Sciatic nerve (tissue), 2 donors: ENCODE measurements at regions not wholly inside any gene's neighbourhood (a gene's known extent, or its start where the extent isn't known, plus 50 kb on each side); places are given as distances from the start of the nearest gene placed in this dataset.
"Not testable (repeated sequence)": the region's sequence is repeated elsewhere in the genome, so short reads cannot be mapped to it uniquely, and the experiment has no call there.

ENCODE experiments used
- ATAC-seq: fragments of 200-7000 bp; cut with Tn5 transposase; one replicate; pipeline ENCODE4 v1.9.1; 2020; ENCODE audit warnings: mild to moderate bottlenecking, moderate library complexity
- DNase-seq: peaks from one replicate; pipeline ENCODE4 v3.0.0-alpha.2; 2020; ENCODE audit warnings: low spot score
- intact Hi-C: fragments of 100-400 bp; cut with DNase I; formaldehyde crosslinking; loops from one replicate; pipeline ENCODE4 v1.14.2; 2022
- donor health status: DM: no; HTN: no; CAD: no.
- donor health status: DM: no; HTN: no; CAD: no.

DNA sequence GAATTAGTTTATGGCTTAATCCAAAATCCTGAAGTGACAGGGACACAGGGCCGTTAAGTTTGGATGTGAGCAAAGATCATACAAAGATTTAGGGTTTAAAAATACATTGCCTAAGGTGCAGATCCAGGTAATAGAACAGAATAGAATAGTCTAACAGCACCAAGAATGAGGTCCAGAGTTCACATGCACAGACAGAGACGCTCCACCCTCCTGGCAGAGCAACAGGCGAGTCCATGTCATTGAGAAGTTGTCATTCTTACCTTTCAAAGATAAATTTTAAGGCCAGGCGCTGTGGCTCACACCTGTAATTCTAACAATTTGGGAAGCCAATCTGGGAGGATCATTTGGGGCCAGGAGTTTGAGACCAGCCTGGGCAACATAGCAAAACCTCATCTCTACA lies 209.1 kb upstream of the AUTS2 start:
- DNase-seq (no peak), ATAC-seq (no peak)
- intact Hi-C loops = no loop called here

DNA sequence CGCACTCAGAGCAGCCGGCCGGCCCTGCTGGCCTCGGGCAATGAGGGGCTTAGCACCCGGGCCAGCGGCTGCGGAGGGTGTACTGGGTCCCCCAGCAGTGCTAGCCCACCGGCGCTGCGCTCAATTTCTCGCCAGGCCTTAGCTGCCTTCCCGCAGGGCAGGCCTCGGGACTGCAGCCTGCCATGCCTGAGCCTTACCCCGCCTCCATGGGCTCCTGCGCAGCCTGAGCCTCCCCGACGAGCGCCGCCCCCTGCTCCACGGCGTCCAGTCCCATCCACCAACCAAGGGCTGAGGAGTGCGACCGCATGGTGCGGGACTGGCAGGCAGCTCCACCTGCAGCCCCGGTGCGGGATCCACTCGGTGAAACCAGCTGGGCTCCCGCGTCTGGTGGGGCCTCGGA lies 204.4 kb upstream of the AUTS2 start:
- ATAC-seq, DNase-seq: not testable (repeated sequence)

DNA sequence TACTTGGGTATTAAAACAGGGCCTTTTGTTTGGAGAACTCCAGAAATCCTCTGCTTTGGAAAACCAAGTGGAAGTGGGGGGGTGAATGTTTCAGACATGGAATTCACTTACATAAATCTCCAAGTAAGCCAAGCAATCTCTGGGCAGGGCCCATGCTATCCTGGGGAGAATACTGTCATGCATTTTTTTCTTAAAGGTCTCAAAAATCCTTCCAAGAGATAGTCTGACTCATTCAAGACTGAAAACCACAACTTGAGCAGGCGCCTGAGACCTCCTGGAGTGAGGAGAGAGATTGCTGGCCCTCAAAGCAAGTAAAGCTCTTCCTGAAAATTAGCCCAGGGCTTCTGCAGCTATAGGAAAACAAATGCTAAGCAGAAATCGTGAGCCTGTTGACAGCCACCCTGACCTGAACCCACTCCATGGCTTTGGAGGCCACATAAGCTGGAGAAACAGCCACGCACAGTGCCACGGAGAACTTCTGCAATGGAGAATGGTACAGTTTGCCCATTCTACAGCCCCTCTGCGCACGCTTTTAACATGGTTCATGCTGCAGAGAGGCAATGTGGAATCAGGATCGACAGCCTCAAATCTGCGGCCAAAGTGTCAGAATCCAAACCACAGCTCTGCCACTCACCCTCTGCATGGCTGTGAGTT lies 203.1 kb upstream of the AUTS2 start:
- intact Hi-C loops = no loop called here
- peak; percentile 93 for ATAC-seq
- DNase-seq = peak; percentile 60

More for the DNA sequence above, 204.4 kb upstream of the AUTS2 start:
- intact Hi-C loops = not testable (repeated sequence)

DNA sequence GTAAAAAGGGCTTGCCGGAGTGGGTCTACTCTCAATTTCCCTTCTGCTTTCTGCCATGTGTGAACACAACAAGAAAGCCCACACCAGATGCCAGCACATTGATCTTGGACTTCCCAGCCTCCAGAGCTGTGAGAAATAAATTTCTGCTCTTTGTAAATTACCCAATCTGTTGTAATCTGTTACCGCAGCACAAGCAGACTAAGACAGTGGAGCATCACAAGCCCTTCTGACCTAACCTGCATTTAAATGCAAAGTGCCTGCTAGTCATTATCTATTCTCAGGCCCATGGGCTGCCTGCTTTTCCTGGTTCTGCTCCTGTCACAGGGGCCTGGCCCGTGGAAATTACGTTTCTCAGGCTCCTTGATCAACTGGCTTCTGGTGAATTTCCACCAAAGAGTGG lies 199.3 kb upstream of the AUTS2 start:
- no peak for DNase-seq
- no peak for ATAC-seq
- intact Hi-C loops = no loop called here

DNA sequence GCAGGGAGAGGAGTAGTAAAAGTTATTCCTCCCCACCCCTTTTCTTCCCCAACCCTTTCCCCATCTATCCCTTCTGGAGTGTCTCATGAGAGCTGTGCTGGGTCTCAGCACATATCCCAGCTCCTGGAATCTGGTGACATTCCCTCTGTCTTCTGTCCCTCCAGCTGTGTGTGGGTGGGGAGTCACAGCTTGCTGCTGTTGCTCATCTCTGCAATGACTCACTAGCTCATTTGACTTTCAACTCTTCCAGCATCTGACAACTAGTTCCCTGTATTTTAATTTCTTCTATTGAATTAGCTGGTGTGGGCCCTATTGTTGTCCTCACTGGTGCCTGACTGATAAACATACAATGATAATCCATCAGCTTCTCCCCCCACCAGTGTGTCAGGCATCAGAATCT lies 198.9 kb upstream of the AUTS2 start:
- DNase-seq (no peak), ATAC-seq (no peak)
- intact Hi-C loops = no loop called here

DNA sequence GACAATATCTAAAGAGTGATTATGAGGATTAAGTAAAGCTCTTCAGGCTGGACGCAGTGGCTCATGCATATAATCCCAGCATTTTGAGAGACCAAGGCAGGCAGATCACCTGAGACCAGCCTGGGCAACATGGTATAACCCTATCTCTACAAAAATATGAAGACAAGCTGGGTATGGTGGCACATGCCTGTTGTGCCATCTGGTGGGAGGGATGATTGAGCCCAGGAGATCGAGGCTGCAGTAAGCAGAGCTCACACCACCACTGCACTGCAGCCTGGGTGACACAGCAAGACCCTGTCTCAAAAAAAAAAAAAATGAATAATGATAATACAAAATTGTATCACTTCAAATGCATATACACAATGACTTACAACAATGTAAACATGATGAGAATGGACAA lies 195.6 kb upstream of the AUTS2 start:
- ATAC-seq (no peak), DNase-seq (no peak)
- intact Hi-C loops = no loop called here

DNA sequence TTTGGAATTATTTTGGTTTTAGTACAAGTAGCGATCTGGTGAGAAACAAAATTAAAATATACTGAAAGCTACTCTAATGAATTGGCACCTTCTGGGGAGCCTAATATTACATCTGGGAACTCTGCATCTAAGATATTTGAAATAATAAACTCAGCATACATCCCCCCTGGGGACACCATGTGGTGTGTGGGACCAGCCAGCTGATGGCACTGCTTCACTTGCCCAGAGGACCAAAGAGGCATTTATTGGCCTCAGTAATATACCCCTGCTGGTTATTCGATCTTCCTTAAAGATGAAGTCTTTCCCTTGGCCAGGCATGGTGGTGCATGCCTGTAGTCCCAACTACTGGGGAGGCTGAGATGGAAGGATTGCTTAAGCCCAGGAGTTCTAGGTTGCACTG lies 195.1 kb upstream of the AUTS2 start:
- DNase-seq = no peak
- ATAC-seq = no peak
- intact Hi-C loops = no loop called here

DNA sequence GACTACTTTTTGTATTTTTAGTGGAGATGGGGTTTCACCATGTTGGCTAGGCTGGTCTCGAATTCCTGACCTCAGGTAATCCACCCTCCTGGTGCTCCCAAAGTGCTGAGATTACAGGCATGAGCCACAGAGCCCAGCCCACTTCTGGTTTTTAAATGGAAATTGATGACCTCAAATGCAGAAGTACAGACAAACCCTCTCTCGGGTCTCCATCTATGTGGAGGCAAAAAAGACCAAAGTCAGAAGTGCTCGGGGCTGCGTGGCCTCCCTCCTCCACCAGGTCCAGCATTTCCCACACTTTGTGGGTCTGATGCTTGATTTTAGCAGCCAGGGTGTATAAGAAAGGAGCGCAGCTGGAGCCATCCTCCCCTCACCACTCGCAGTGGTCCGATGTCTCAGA lies 187.3 kb upstream of the AUTS2 start:
- ATAC-seq = no peak
- no peak for DNase-seq
- intact Hi-C loops = no loop called here

DNA sequence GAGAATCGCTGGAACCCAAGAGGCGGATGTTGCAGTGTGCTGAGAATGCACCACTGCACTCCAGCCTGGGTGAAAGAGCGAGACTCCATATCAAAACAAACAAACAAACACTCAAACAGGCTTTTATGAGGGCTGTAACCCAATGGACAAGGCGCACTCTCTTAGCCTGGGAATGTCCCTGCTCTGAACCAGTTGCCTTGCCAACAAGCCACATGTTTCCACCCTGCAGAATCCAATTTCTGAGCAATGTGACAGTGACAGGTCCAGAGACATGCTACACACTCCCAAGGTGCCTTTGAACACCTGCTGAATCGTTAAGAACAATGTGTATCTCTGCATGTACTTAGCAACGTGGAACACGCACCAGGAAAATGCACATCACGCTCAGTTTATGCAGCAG lies 186.8 kb upstream of the AUTS2 start:
- ATAC-seq = no peak
- intact Hi-C loops = no loop called here

DNA sequence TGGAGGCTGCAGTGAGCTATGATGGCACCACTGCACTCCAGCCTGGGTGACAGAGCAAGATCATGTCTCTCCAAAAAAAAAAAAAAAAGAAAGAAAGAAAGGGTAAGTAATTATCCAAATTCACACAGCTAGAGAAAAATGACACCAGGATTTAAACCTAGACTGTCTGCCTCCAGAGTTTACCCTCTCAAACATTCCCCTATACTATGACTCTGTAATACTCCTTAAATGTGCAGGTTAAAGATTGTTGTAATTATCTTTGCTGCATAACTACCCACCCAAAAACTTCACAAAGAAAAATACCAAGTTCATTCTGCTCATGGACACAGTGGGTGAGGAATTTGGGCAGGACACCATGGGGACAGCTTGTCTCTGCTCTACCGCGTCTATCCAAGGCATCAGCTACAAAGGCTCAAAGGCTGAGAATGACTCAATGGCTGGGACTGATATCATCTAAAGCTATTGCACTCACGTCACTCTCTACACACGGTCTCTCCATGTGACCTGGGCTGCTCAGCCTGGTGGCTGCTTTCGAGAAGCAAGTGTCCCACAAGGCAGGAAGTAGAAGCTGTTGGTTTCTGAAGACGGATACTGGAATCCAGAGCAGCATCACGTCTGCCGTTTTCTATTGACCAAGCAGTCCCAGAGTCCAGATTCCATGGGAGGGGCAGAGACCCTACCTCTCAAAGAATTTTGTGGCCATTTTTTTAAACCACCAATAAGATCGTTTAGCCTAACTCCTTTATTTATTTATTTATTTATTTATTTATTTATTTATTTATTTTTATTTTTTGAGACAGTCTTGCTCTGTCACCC lies 185.7 kb upstream of the AUTS2 start:
- intact Hi-C loops = no loop called here
- no peak for DNase-seq
- ATAC-seq = peak; percentile 93

More for the DNA sequence above, 186.8 kb upstream of the AUTS2 start:
- DNase-seq = no peak

DNA sequence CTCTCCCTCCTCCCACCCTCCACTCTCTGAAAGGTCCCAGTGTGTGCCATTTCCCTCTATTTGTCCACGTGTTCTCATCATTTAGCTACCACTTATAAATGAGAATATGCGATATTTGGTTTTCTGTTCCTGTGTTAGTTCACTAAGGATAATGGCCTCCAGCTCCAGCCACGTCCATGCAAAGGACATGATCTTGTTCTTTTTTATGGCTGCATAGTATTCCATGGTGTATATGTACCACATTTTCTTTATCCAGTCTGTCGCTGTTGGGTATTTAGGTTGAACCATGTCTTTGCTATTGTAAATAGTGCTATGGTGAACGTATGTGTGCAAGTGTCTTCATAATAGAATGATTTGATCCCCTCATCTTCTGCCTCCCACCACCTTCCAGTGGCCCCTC lies 183.7 kb upstream of the AUTS2 start:
- DNase-seq = no peak
- no peak for ATAC-seq
- intact Hi-C loops = no loop called here

DNA sequence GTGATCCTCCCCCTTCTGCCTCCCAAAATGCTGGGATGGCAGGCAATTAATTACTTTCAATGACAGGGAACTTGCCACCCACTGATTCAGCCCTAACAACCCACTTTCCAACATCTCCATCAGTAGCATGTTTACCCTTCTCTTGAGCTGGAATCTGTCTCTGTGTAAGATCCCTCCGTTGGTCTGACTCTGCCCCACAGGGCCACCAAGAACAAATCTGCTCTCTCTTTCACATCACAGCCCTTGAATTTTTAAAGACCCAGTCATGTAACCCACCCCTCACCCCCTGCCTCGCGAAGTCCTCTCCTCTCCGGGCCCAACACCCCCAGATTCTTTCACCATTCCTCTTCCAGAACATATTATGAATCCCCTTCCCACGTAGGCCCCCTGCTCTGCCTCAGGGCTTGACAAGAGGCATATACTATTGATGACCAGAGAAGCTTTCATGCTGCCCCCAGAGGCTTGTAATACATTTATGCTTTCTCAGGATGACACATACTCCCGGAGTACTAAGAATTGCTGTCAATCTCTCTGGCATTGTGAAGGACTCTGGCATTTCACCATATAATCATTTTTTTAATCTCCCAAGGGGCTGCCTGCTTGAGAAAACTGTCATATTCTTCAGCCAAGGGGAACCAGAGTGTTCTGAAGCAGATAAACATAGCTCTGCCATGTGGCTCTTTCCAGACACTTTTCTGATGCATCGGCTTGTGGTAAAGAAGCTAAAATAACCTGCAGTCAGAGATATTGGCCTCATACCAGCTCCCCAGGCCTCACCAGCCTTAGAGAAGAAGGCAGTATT lies 179.2 kb upstream of the AUTS2 start:
- DNase-seq = no peak
- ATAC-seq = peak; percentile 27
- intact Hi-C loops = no loop called here

DNA sequence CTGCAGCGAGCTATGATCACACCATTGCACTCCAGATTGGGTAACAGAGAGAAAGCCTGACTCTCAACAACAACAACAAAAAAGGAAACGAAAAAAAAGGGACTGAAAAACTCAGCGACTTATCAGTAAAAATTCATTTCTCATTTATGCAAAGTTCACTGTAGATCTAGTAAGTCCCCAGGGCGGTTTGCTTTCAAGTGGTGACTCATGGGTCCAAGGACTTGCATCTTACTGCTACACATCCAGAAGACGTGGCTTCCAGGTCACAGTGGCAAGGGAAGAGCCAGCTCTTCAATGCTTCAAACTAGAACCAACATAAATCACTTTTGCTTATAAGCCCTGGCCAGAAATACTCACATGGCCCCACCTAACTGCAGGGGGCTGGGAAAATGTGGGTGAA lies 178.3 kb upstream of the AUTS2 start:
- DNase-seq = no peak
- no peak for ATAC-seq
- intact Hi-C loops = no loop called here

DNA sequence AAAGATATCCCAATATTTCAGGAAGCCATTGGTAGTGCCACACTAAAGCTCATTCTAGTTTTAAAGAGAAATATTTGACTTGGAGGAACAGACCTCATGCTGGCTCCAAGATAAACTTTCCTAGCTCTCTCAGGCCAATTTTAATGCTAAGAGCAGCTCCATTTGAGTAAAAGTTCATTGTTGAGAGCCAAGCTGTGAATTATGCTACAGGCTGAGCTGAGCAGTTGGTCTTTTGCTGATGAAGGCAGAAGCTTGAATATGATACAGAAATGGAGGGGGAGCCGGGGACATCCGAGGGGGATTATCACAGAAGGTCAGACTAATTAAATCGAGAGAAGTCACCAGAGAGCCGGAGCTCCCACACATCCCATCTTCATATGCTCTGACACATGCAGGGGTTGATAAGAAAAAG lies 175.7 kb upstream of the AUTS2 start:
- intact Hi-C loops = no loop called here
- peak; percentile 80 for ATAC-seq
- no peak for DNase-seq

DNA sequence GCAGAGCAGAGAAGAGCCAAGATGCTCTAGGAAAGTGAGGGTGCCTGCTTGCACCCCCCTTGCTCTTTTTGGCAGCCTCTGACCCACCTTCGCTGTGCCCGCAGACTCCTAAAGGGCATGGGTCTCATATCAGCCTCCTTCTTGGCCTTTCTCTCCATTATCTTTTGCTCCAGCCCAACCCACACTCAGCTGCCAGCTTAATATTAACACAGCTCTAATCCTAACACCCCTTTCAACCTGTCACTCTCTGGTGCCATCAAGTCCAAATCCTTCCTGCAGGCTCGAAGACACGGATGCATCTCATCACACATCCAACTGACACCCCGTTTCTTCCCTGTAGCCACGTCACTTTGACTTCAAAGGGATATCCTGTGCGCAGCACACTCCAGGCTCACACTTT lies 171.6 kb upstream of the AUTS2 start:
- DNase-seq = no peak
- no peak for ATAC-seq
- intact Hi-C loops = no loop called here

DNA sequence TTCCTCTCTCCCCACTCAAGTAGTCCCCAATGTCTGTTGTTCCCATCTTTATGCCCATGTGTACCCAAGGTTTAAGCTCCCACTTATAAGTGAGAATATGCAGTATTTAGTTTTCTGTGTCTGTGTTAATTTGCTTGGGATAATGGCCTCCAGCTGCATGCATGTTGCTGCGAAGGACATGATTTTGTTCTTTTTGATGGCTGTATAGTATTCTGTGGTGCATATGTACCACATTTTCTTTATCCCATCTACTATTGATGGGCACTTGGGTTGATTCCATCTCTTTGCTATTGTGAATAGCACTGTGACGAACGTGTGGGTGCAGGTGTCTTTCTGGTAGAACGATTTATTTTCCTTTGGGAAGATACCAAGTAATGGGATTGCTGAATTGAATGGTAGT lies 170.2 kb upstream of the AUTS2 start:
- intact Hi-C loops = no loop called here
- DNase-seq = no peak
- ATAC-seq = no peak

DNA sequence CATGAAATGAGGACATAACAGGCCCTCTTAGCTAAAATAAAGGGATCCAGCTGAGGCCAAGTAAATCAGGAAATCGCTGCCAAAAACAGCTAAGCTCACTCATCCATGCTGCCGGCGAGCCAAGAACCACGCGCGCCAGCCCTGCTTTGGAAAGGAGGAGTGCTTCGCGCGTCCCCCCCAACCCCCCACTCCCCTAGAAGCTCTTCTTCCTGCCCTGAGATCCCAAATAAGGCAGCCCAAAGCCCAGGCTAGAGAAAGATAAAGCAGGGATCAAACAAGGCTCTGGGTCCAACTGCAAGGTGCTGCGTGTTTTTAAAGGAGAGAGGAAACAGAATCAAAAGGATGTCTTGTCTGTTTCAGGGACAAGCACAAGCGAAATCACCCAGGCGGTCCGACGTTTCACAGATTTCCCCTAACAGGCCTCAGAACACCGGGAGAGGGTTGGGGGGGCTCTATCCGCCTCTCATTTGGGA lies 168.3 kb upstream of the AUTS2 start:
- DNase-seq = peak; percentile 80
- intact Hi-C loops = loop anchor here (5.0 kb wide), 1 partner anchor 767 kb away; no protein-coding TSS in a partner anchor
- ATAC-seq = peak; percentile 89

DNA sequence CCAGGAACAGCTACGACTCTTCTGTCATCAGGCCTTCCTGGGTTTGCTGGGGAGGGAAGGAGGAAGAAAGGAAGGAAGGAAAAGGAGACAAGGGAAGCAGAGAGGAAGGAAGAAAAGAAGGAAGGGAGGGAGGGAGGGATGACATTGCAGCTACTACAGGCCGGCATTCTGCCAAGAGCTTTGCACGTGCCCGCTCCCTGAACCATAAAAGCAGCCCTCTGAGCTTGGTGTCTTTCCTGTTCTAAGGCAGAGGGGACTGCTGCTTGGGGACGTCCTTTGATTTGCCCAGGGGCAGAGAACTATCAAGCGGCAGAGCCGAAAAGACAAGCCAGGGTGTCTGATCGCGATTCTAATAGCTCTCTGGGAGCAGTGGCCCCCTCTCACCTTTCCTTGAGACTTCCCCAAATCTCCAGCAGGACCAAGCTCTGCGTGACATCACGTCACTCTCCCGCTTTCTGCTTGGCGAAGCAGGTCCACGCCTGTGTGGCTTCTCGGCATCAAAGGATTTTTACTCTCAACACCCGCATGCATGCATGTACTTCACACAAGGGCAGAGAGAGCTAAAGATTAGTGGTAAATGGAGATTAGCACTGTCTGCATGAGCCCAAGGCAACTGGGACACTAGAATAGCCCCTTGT lies 167.8 kb upstream of the AUTS2 start:
- intact Hi-C loops = loop anchor here (5.0 kb wide), 1 partner anchor 767 kb away; no protein-coding TSS in a partner anchor
- DNase-seq (peak; percentile 68), ATAC-seq (peak; percentile 68)

DNA sequence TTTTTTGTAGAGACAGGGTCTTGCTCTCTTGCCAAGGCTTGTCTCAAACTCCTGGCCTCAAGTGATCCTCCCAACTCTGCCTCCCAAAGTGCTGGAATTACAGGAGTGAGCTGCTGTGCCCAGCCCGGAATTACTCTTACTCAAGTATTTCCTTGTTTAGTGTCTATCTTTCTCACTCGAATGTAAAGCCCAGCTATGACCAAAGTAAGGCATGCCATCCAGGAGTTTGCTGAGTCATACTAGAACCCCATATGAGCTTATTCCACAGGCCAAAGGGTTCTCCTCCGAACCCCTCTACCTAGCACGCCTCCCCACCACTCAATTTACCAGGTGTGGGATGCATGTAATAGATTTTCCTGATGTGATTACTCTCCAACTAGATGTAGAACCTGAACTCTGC lies 166.6 kb upstream of the AUTS2 start:
- intact Hi-C loops = loop anchor here (5.0 kb wide), 1 partner anchor 766 kb away; no protein-coding TSS in a partner anchor
- no peak for DNase-seq
- ATAC-seq = no peak
